NT2/D1 (cell line): ENCODE measurements at regions not wholly inside any gene's neighbourhood (a gene's known extent, or its start where the extent isn't known, plus 50 kb on each side); places are given as distances from the start of the nearest gene placed in this dataset.

Experiments used
- YY1 ChIP-seq: IDR thresholded peaks from 2 replicates; pipeline ENCODE4 v1.6.1; 2011; ENCODE audit not compliant: insufficient read length, insufficient read depth
- ZNF274 ChIP-seq: IDR thresholded peaks from 2 replicates; pipeline ENCODE4 v1.6.1; 2011; ENCODE audit warnings: mild to moderate bottlenecking, low read depth, low read length

DNA sequence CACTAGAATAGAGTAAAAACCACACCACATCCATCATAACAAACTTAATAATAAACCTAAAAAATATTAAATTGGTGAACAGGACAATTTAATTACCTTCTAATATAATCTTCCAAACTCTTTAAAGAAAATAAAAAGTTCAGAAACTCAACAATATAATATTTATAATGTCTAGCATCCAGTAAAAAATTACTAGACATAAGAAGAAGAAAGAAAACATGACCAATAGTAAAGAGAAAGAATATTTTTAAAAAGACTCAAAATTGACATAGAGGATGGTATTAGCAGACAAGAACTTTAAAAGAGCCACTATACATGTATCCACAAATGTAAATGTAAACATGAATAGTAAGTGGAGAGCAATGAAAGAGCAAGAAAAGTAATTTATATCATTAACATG is 388.4 kb downstream of the TFEC start:
- TF ChIP-seq YY1 (no peak), ZNF274 (no peak)
